ENCODE measurements at regions not wholly inside any gene's neighbourhood (a gene's known extent, or its start where the extent isn't known, plus 50 kb on each side); places are given as distances from the start of the nearest gene placed in this dataset.

GRCh38 chr9:105043370-105043936, 115.5 kb upstream of the ABCA1 start:
- TF ChIP-seq POLR2A (IDR thresholded peaks at IDR 0.05), result no peak
- no peaks in the 10 kb centered on the region for H3K9me3 ChIP-seq
- H3K27ac ChIP-seq, result no peak overlapping the region
- WGBS, 2 donors (ENCODE audit: low coverage in 1 of 2), result 73 to 81% methylated on average over 3 of the region's 3 CpGs
- in situ Hi-C loops (cut with MboI; ENCODE audit: low pct_ligation_motif_present in 1 of 4, low pct_unique_long_range_greater_than_20kb in 1 of 4, low sequenced_read_pairs in 3 of 4) (no loop called here), intact Hi-C loops (cut with DNase I; ENCODE audit: low total_unique reads) (no loop called here)
- peaks cover 0 to 7% (median 0%) of the 10 kb centered on the region in 4 donors for H3K4me1 ChIP-seq
- no peaks in the 10 kb centered on the region for H3K27me3 ChIP-seq
- no peaks in the 10 kb centered on the region for H3K36me3 ChIP-seq
- H3K4me3 ChIP-seq, result no peak overlapping the region
- no peak for DNase-seq

DNA sequence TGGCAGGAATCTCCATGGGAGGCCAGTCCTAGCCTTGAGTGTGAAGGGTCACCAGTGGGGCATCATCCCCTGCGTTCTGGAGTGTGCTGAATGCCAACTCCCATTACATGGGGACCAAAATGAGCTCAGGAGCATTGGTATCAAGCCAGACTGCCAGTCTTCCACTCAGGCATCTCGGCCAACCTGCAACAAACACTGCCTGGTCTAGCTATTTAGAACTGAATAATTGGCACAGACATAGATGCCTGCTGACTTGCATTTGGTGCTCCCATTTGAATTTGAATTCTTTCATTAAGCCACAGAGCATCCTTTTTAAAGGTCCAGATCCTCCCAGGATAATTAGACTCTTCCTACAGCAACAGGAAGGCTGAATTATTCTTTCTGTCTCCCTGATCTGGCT, 116.6 kb upstream of the ABCA1 start:
- no peaks in the 10 kb centered on the region for H3K9me3 ChIP-seq
- H3K36me3 ChIP-seq, result no peaks in the 10 kb centered on the region
- intact Hi-C loops (cut with DNase I; ENCODE audit: low total_unique reads), result no loop called here
- DNase-seq, result no peak
- no peak overlapping the region for H3K4me3 ChIP-seq
- H3K27me3 ChIP-seq, result no peaks in the 10 kb centered on the region
- no peaks in the 10 kb centered on the region for H3K4me1 ChIP-seq
- no peak overlapping the region for H3K27ac ChIP-seq
- in situ Hi-C loops (cut with MboI; ENCODE audit: low pct_ligation_motif_present in 1 of 4, low pct_unique_long_range_greater_than_20kb in 1 of 4, low sequenced_read_pairs in 3 of 4), result no loop called here
- 40 to 69% methylated on average over 1 to 2 of the region's 2 CpGs for WGBS, 2 donors (ENCODE audit: low coverage in 1 of 2)
- TF ChIP-seq POLR2AphosphoS5 (IDR thresholded peaks at IDR 0.05) (no peak), EP300 (IDR thresholded peaks at IDR 0.05; ENCODE audit: low read depth) (no peak), CTCF (IDR thresholded peaks at IDR 0.05) (no peak)

DNA sequence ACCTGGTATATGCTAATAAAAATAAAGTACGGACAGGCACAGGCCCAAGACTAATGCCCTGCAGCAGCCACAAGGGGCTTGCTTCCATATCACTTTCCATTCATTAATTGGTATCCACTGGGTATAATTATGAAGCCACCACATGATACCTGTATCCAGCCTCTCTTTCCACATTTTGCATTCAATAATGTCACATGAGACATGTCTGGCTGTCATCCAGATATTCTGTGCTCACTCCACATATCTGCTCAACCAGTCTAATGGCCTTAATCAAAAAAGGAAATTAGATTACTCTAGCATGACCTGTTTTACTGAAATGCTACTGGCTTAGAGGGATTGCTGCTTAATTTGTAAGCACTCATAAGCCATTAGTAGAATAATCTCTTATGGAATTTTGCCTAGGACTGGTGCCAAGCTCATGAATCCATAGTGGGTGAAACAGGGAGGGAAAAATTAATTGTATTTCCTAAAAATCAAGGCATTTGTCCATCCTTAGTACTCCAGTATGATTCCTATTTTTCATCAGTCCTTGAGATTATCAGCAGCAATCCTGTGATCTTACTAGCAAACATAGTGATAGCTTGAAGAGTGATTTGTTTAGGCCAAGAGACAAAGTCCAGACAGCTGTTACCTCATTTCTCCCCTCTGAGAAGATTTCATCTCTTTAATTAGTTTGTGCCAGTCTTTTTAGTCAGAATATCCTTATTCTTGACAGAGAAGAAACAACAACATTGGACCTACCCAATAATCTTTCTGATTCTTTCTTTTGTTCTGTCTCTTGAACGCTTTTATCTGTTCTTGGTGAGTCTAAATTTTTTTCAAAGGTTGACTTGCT, 119.2 kb upstream of the ABCA1 start:
- no peak for DNase-seq

DNA sequence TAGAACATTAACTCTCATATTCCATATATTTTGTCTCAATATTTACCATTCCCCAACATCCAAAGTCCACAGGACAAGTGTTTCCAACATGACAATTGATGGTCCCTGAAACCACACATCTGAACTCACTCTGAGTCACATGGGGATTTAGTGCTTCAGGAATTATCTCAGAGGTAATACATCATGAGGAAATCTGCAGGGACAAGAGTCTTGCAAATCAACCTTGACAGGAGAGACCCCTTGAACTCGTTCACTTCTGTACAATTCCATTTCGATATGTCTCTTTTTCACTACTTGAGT, 119.7 kb upstream of the ABCA1 start:
- H3K27ac ChIP-seq, result no peak overlapping the region
- 45 to 93% methylated on average over 2 of the region's 2 CpGs for WGBS, 2 donors (ENCODE audit: low coverage in 1 of 2)
- intact Hi-C loops (cut with DNase I; ENCODE audit: low total_unique reads), result no loop called here
- H3K36me3 ChIP-seq, result no peaks in the 10 kb centered on the region
- TF ChIP-seq POLR2A (IDR thresholded peaks at IDR 0.05) (no peak), EP300 (IDR thresholded peaks at IDR 0.05; ENCODE audit: low read depth) (no peak), POLR2AphosphoS5 (IDR thresholded peaks at IDR 0.05) (no peak), CTCF (IDR thresholded peaks at IDR 0.05) (no peak)
- in situ Hi-C loops (cut with MboI; ENCODE audit: low pct_ligation_motif_present in 1 of 4, low pct_unique_long_range_greater_than_20kb in 1 of 4, low sequenced_read_pairs in 3 of 4), result no loop called here
- no peak overlapping the region for H3K4me3 ChIP-seq
- no peak for DNase-seq
- H3K4me1 ChIP-seq, result no peaks in the 10 kb centered on the region
- H3K9me3 ChIP-seq, result no peaks in the 10 kb centered on the region
- H3K27me3 ChIP-seq, result no peaks in the 10 kb centered on the region

More for the DNA sequence above, 119.2 kb upstream of the ABCA1 start:
- H3K4me1 ChIP-seq, result no peaks in the 10 kb centered on the region
- no peak overlapping the region for H3K27ac ChIP-seq
- TF ChIP-seq EP300 (IDR thresholded peaks at IDR 0.05; ENCODE audit: low read depth), result no peak
- no peak for TF ChIP-seq POLR2AphosphoS5 (IDR thresholded peaks at IDR 0.05)
- no peak for TF ChIP-seq CTCF (IDR thresholded peaks at IDR 0.05)
- no peak for TF ChIP-seq POLR2A (IDR thresholded peaks at IDR 0.05)
- H3K27me3 ChIP-seq, result no peaks in the 10 kb centered on the region
- no peaks in the 10 kb centered on the region for H3K9me3 ChIP-seq
- H3K4me3 ChIP-seq, result no peak overlapping the region
- whole genome bisulfite sequencing, 2 donors (ENCODE audit: low coverage in 1 of 2), result 90 to 100% methylated on average over 2 of the region's 2 CpGs
- in situ Hi-C loops (cut with MboI; ENCODE audit: low pct_ligation_motif_present in 1 of 4, low pct_unique_long_range_greater_than_20kb in 1 of 4, low sequenced_read_pairs in 3 of 4), result no loop called here
- intact Hi-C loops (cut with DNase I; ENCODE audit: low total_unique reads), result no loop called here
- H3K36me3 ChIP-seq, result no peaks in the 10 kb centered on the region
